HG03565 (cell line): ENCODE measurements at regions not wholly inside any gene's neighbourhood (a gene's known extent, or its start where the extent isn't known, plus 50 kb on each side); places are given as distances from the start of the nearest gene placed in this dataset.
"Not testable (repeated sequence)": the region's sequence is repeated elsewhere in the genome, so short reads cannot be mapped to it uniquely, and the experiment has no call there.

Experiments used
- ATAC-seq: cut with Tn5 transposase; IDR thresholded peaks from one replicate; pipeline ENCODE4 v1.9.1; 2021; ENCODE audit warnings: mild to moderate bottlenecking, moderate library complexity; ENCODE audit not compliant: unreplicated experiment

DNA sequence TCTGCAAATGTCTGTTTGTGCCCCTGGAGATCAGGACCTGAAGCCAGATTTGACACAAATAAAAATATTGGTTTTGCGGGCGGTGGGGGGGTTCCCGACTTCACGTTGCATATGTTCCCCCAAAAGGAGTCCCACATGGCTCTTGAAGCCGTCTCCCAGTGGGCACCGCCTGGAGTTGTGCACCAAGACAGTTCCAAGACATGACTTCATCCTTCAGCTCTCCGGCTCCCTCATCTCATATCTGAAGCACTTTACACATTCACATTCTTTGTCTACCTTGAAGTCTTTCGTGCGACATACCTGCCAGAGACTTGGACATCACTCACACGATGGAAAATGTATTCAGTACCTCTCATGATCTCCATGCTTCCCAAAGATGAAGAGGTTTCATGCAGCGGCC is 362.8 kb upstream of the FOXK1 start:
- no peak for ATAC-seq

GRCh38 chr7:4325732-4326131 is 356.4 kb upstream of the FOXK1 start:
- ATAC-seq, result no peak

- ATAC-seq, result no peak
Measured at GRCh38 chr7:4331711-4332110, 350.4 kb upstream of the FOXK1 start.

DNA sequence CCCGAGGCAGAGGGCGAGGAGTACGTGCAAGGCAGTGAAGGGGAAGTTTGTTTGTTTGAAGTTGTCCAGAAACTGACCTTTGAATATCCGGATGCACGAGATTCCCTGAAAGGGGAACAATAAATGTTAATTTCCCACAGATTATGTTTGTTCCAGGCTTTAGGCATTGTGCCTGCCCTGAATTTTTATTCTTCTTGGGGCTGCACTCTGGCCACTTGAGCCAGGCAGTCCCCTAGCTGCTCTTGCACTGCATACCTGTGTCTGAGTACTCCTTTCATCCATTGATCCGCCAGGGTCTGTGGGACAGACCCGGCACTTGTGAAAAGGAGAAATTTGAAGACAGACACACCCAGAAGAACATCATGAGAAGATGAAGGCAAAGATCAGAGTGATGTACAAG is 343.5 kb upstream of the FOXK1 start:
- ATAC-seq, result no peak

DNA sequence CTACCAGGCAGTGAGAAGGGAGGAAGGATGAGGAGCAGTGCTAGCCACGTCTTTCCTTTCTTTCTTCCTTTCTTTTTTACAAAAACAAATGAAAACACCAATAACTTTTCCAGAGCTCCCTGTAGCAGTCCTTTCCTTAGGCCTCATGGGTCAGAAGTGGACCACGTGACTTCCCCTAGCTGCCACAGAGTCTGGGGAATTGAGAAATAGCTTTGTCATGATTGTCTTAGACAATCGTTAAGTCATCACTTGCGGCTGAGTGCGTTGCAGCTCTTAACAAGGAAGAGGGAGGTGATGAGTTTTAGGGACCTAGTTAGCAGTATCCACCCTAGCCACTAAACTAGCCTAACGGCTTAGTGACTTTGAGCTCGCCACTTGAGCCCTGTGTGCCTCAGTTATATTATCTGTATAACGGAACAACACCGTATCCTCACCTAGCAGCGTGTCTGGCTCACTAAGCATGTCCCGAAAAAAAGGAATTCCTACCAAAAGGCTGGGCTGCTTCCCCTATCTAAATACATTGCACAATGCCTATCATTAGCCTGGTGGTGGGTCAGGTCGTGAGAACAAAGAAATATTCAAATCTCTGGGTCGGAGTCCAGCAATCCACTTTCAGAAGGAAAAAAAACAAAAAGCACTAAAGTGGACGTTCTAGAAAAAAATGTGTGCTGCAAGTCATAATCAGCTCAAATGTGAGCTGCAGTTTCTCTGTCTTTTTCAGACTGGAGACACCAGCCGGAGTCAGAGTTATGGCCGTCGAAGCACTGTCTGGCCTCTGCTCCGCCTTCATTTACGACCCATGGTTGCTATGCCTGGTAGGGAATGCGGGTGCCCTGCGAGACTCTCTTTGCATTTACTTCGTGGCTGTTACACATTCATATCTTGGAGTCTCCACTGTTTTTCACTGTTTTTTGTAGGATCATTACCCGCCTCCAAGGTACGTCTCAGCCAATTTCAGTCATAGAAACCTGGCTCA is 338.5 kb upstream of the FOXK1 start:
- no peak for ATAC-seq

DNA sequence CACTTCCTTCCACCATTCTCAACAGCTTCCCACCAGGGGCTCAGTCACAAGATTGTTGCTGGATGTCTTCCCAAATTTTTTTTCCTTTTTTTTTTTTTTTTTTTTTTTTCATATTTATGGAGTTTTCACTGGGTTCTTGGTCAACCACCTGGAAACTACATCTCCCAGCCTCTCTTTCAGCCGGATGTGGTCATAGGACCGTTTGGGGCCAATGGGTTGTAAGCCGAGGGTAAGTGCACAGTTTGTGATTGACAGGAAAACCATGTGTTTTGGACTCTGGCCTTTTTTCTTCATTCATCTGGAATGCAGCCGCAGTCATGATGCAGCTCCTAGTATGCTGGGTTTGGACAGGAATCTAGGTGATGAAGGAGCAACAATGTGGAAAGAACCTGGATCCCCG is 337.1 kb upstream of the FOXK1 start:
- no peak for ATAC-seq

DNA sequence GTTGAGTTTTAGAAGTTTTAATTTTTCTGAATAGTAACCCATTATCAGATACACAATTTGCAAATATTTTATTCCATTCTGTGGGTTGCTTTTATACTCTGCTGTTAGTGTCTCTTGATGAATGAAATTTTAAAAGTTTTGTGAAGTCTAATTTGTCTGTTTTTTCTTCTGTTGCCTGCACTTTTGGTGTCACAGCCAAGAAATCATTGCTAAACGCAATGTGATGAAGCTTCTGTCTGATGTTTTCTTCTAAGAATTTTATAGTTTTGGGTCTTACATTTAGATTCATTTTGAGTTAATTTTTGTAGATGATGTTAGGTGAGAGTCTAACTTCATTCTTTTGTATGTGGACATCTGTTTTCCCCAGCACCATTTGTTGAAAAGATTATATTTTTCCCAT is 330.0 kb upstream of the FOXK1 start:
- ATAC-seq, result no peak

- ATAC-seq, result no peak
Measured at GRCh38 chr7:4361774-4362173, 320.3 kb upstream of the FOXK1 start.

DNA sequence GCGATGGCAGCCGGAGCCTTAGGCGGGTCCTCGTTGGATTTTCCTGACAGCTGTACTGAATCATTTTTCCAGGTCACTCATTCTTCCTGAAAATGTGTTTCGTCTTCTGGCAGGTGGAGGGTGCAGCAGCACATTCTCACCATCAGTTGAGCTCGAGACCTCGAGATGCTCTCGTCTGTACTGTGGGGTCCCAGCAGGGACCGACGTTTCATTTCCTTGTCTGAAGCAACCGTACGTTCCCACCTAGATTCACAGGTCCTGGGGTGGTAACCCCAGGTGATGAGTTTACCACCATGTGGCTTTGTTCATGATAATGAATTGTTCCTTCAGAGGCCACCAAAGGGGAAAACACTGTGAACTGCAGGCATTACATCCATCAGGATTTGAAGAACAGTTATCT is 298.5 kb upstream of the FOXK1 start:
- no peak for ATAC-seq

- ATAC-seq, result no peak
Measured at GRCh38 chr7:4386190-4386589, 295.9 kb upstream of the FOXK1 start.

GRCh38 chr7:4391103-4391502 is 291.0 kb upstream of the FOXK1 start:
- not testable (repeated sequence) for ATAC-seq

GRCh38 chr7:4394736-4395135 is 287.4 kb upstream of the FOXK1 start:
- no peak for ATAC-seq

- no peak for ATAC-seq
Measured at GRCh38 chr7:4399121-4399520, 283.0 kb upstream of the FOXK1 start.

GRCh38 chr7:4399596-4399995 is 282.5 kb upstream of the FOXK1 start:
- ATAC-seq, result no peak

DNA sequence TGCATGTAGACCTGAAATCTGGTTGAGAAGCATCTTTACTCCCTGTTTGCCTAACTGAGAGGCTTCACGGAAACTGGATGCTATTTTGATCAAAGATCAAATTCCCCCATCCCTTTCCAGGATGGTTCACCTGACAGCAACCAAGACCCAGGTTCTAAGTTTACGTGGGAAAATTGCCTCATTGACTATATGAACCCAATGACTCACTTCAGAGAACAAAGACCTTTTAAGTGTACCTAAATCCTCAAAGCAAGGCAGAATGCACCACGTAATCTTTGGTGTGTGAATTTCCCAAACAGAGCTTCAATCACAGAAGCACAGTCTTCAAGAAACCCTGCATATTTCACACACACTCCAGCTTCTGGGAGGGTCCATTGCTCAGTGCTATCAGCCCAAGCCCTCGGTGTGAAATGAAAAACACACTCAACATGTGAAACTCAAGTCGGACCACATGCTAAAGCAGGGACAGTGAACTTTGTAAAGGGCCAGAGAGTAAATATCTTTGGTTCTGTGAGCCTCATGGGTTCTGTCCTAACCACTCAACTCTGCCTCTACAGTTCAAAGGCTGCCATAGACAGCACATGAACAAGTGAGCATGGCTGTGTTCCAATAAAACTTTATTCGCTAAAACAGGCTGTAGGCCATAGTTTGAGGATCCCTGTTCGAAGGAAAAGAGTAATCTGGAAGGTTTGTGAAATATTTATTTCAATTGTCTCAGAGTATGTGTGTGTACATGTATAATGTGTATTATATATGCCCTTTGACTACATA is 275.6 kb upstream of the FOXK1 start:
- ATAC-seq, result no peak

GRCh38 chr7:4409946-4410345 is 272.1 kb upstream of the FOXK1 start:
- no peak for ATAC-seq

DNA sequence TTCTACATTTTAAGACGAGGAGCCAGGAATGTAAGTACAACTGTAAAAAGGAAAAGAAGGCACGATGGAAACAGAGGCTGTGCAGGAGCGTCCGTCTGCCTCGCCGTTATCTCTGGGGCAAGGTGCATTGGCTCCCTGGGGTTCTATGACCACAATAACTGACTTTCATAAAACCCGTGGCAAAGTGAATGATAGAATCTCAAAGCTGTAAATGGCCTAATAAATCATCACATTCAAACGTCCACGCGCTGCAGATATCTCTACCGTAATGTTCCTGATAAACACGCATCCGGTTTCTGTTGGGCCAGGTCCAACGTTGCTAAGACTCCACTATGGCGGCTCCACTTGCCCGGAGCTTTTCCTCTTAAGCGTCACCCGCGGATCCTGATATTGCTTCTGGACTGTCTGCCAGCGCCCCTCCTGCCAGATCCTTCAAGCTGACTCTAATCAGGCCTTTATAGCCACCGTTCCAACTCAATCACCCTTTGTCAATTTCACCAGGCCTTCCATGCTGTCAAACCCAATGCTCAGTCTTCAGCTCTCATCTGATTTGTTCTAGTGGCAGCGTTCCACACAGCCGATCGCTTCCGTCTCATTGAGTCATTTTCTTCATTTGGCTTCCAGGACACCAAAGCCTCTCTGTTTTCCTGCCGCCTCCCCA is 265.6 kb upstream of the FOXK1 start:
- ATAC-seq, result no peak

GRCh38 chr7:4428526-4428925 is 253.6 kb upstream of the FOXK1 start:
- no peak for ATAC-seq

DNA sequence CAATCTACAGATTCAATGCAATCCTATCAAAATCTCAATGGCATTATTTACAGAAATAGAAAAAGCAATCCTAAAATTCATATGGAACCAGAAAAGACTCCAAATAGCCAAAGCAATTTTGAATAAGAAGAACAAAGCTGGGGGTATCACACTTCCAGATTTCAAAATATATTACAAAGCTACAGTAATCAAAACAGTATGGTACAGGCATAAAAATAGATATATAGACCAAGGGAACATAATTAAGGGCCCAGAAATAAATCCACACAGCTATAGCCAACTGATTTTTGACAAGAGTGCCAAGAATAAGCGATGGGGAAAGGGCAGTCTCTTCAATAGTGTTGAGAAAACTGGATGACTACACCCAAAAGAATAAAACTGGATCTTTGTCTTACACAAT is 251.9 kb upstream of the FOXK1 start:
- ATAC-seq, result no peak

- no peak for ATAC-seq
Measured at GRCh38 chr7:4434306-4434705, 247.8 kb upstream of the FOXK1 start.

DNA sequence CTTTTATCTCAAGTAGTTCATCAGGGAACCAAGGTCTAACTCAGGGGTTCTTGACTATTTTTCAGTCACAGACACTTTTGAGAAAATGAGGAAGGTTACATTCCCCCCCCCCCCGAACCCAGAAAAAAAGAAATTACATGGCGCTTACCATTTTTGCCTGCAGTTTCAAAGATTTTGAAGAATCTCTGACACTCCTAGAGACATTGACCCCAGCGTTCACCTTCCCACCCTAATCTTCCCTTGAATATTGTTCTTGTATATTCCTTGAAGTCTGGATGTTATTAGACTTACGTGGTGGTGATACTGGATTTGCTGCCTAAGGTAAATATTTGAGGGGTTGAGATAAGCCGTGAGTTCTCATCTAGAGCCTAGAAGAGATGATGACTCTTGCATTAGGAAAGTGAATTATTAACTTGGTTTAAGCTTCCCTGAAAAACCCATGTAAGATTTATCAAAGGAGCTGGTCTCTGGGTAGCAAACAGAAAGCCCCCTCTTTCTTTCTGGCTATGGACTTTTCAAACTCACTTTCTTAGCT is 245.7 kb upstream of the FOXK1 start:
- ATAC-seq, result no peak
